GM21360 (cell line): ENCODE measurements at regions not wholly inside any gene's neighbourhood (a gene's known extent, or its start where the extent isn't known, plus 50 kb on each side); places are given as distances from the start of the nearest gene placed in this dataset.
A peak's percentile ranks its signal among the peaks of the same experiment; 100 is the strongest.

Source experiments
- ATAC-seq: cut with Tn5 transposase; IDR thresholded peaks from one replicate; pipeline ENCODE4 v1.9.1; 2021; ENCODE audit warnings: mild to moderate bottlenecking, moderate library complexity; ENCODE audit not compliant: unreplicated experiment

- ATAC-seq = no peak
These were observed 1518.1 kb upstream of the ZEB2 start for GRCh38 chr2:146038014-146038413.

DNA sequence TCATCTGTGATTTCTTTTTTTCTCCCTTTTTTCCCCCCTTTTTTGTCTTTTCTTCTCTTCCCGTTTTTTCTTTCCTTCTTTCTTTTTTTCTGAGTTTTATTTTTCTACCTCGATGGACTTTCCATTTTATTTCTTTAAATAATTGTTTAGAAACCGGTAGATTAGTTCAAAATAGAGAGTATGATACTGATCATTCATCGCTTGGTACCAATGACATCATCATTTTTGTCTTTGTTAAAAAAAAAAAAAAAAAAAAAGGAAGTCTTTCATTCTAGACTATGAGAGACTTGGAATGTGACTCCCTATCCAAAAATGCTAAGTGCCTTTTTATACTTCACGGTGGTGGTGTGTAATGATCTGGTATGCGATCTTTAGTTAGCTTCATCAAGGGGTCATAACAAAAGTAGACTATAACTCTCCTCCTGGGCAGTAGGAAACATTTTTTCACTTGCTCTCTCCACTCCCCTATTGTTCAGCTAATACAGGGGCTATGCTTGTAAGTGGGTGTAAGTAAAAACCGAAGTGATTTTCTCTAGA, 1517.5 kb upstream of the ZEB2 start:
- no peak for ATAC-seq

DNA sequence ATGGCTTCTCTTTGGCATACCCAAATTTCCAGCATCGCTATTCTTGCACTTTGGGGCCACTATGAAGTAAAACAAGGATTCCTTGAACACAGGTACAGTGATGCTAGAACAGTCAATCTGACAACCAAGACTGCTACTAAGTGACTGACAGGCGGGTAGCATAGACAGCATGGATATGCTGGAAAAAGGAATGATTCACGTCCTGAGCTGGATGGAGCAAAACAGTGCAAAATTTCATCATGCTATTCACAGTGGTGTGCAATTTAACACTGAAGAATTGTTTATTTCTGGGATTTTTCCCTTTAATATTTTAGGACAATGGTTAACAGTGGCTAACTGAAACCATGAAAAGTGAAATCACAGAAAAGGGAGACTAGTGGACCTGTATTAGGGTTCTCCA, 1511.2 kb upstream of the ZEB2 start:
- no peak for ATAC-seq

GRCh38 chr2:146027156-146027555, 1507.2 kb upstream of the ZEB2 start:
- no peak for ATAC-seq

DNA sequence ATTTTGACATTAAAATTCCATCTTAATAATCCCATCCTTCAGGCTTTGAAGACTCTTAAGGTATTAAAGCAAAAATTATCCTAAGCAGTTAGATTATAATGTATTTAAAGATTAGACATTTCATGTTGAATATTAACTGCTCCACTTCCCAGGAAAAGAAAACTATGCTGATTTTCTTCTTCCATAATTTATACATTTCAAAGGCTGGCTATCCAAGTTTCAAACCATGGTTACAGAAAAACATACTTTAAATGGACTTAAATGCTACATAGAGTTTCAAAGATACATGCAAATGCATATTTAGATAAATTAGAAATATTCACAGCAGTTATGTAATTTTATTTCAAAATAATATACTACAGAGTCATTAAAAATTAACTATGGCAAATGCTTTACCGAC, 1505.6 kb upstream of the ZEB2 start:
- ATAC-seq = no peak

DNA sequence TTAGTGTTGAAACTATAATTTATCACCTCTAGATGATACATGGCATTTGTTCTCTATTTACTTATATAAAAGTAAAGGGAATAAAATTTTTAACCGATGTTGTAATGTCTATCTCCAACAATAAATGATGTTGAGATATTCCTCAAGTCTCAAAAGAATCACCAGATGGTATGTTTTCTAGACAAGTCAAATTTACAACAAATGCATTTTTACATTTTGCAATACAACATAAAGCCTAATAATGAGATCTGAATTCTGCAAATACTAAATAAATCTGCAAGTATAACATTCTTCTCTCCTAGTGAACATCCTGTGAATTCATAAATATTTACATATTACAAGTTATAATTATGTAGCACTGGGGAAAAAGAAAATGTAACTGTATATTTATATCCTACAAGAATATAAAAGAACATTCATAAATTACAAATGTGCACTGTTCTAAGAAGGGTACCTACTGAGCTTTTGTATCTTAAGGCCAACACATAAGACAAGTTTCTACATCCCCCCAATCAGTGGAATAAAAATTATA, 1504.4 kb upstream of the ZEB2 start:
- no peak for ATAC-seq

DNA sequence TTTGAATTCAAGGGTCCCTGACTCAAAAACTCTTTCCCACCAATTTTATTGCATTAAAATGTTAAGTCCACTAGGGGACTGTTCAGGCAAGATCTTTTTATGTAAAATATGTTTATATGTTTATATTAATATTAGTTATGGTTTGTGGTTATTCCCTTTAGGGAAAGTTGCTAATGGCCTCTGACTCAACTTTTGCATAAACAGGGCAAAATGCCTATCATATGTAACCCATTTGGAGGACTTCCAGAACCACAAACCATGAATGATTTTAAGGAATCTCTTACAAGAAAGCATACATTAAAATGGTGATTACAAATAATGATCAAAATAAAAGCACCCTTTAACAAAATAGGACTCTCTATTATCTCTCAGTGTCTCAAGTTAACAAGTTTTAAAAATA, 1484.5 kb upstream of the ZEB2 start:
- ATAC-seq = no peak

DNA sequence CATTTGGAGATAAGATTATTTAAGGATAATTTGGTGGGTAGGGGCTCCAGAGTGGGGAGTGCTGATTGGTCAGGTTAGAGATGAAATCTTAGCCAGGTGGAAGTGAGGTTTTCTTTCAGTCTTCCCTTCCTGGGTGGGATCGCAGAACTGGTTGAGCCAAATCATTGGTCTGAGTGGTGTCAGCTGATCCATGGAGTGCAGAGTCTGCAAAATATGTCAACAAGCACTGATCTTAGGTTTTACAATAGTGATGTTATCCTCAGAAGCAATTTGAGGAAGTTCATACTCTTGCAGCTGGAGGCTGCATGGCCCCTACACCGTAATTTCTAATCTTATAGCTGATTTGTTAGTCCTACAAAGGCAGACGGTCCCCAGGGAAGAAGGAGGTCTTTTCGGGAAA, 1483.4 kb upstream of the ZEB2 start:
- no peak for ATAC-seq

GRCh38 chr2:145994910-145995309, 1475.0 kb upstream of the ZEB2 start:
- no peak for ATAC-seq

GRCh38 chr2:145992572-145992971, 1472.7 kb upstream of the ZEB2 start:
- ATAC-seq = no peak

DNA sequence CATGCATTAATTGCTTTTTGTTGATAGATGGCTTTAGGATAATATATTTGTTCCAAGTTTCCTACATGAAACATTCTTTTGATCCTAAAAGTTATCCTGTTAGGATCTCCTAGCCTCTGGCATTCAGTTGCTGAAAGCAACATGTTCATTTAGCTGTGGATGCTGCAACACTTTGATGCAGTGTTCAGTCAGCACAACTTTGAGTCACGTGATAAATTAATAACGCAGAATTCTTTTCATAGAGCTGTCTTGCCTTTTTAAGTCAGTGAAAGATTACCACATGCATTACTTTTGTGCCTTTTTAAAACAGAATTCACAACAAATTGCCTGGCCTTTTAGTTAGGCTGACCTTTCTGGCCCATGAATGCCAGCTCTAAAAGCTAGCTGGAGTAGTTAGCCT, 1467.9 kb upstream of the ZEB2 start:
- ATAC-seq = no peak

DNA sequence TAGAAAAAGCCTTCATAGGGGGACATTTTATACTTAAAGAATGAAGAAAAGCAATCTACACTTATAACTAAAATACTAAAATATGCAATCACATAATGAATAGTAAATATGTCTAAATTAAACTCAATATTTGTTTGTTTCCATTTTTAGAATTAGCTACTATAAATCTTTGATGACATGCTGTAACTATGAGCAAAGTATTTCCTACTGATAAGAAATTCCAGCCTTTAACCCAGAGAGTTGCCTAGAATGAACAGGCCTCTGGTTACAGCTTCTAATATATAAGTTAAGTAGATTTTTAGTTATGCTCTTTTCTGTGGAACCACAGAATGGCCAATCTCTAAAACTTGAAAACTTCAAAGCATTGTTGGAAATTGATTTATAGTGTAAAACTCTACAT, 1465.6 kb upstream of the ZEB2 start:
- no peak for ATAC-seq

GRCh38 chr2:145984580-145984979, 1464.7 kb upstream of the ZEB2 start:
- no peak for ATAC-seq

- ATAC-seq = no peak
These were observed 1460.4 kb upstream of the ZEB2 start for GRCh38 chr2:145980318-145980717.

DNA sequence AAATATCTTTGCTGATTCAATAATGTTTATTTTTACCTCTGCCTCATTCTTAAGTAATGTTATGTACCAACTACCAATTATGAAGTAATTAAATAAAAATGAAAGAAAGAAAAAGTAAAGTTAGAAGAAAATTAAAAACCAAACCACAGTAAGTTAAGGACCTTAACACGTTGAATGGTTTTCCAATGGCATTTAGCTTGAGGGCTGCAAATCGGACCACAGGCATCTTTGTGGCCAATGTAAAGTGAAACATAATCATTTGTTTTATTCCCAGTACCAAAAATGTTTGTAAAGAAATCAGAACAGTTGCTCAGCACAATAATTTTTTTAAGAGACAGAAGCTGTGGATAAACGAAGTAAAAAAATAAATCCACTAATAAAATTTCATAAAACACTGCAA, 1455.5 kb upstream of the ZEB2 start:
- ATAC-seq = no peak

- no peak for ATAC-seq
These were observed 1441.9 kb upstream of the ZEB2 start for GRCh38 chr2:145961846-145962245.

GRCh38 chr2:145960479-145961163, 1440.7 kb upstream of the ZEB2 start:
- no peak for ATAC-seq

GRCh38 chr2:145958611-145959010, 1438.7 kb upstream of the ZEB2 start:
- no peak for ATAC-seq

DNA sequence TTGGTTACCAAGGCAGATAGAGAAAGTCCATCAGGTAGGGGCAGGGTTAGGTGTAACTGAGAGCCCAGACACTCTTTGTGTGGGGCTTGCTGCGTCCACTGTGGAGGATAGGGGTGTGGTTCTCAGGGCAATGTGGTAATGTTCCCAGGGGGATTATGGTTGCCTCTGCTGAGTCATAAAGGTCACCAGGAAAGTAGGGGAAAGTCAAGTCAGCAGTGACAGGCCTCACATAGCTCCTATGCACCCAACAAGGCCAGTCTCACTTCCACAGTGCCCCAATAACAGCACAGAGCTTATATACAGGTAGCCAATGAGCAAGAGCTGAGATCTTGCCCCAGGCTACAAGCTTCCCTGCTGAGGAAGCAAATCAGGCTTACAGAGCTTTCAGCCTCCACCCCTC, 1438.0 kb upstream of the ZEB2 start:
- ATAC-seq = peak; percentile 68

GRCh38 chr2:145939949-145940348, 1420.0 kb upstream of the ZEB2 start:
- ATAC-seq = no peak

GRCh38 chr2:145935016-145935415, 1415.1 kb upstream of the ZEB2 start:
- ATAC-seq = no peak

DNA sequence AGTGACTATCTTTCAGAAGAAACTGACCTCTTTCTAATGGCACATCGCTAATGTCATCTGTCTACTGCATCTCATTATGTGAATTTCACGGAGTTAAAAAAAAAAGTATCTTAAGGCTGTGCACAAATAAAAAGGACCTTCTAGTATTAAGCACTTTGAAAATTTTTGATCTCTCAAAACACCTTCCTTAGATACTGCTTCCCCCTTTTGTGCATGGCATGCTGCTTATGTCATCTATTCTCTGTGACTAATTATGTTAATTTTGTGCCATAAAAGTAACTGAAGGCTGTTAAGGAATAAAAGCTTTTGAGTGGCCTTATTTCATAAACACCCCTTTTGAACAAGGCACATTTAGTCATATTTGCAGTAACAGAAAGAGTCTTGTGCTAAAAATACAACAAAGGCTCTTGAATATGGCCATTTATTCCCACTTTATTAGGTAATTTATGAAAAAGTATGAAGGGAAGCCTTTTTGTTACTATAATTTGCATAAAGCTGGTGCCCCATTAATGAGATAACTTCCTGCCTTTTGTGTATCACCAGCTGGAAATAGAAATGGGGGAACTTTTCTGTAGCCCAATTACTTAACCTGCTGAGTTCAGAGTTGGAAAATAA, 1412.0 kb upstream of the ZEB2 start:
- no peak for ATAC-seq
